Fibroblast of lung (primary cell): ENCODE measurements at regions not wholly inside any gene's neighbourhood (a gene's known extent, or its start where the extent isn't known, plus 50 kb on each side); places are given as distances from the start of the nearest gene placed in this dataset.

Experiments
- DNase-seq, 2 donors: peaks; one replicate each; pipeline versions ENCODE4 v3.0.0 to v3.0.0-alpha.2; 2010; ENCODE audit warnings: low read depth in 2 of 2
- H2AFZ ChIP-seq: 2 replicates; pipeline ENCODE4 v1.5.1; 2012; ENCODE audit warnings: low read length, control low read depth, inconsistent platforms
- H3K27ac ChIP-seq: 2 replicates; pipeline ENCODE4 v1.5.1; 2011; ENCODE audit warnings: low read length, control low read depth; ENCODE audit not compliant: insufficient read depth
- H3K27me3 ChIP-seq: 2 replicates; pipeline ENCODE4 v1.5.1; 2011; ENCODE audit warnings: mild to moderate bottlenecking, low read length; ENCODE audit not compliant: control insufficient read depth, insufficient read depth
- H3K36me3 ChIP-seq: 2 replicates; pipeline ENCODE4 v1.5.1; 2011; ENCODE audit warnings: low read length; ENCODE audit not compliant: control insufficient read depth, insufficient read depth
- H3K4me1 ChIP-seq: 2 replicates; pipeline ENCODE4 v1.5.1; 2011; ENCODE audit warnings: low read length; ENCODE audit not compliant: control insufficient read depth, insufficient read depth; ENCODE audit errors: extremely low read depth
- H3K4me2 ChIP-seq: 2 replicates; pipeline ENCODE4 v1.5.1; 2011; ENCODE audit warnings: low read length, control low read depth; ENCODE audit not compliant: insufficient read depth; ENCODE audit errors: extremely low read depth
- H3K4me3 ChIP-seq, 4 experiments: fragments of 200-600 bp in 1 of 4; sonication (generic) in 1 of 4; replicated peaks in 1 of 4; 2 replicates each; pipeline ENCODE4 v1.5.1; 2011 to 2016; ENCODE audit warnings: low read length in 4 of 4, low read depth in 3 of 4, mild to moderate bottlenecking in 3 of 4, control low read depth in 2 of 4, inconsistent platforms in 1 of 4, mixed read lengths in 1 of 4; ENCODE audit not compliant: insufficient read depth in 1 of 4; ENCODE audit errors: control extremely low read depth in 1 of 4
- H3K79me2 ChIP-seq: 2 replicates; pipeline ENCODE4 v1.5.1; 2012; ENCODE audit warnings: mild to moderate bottlenecking, low read length, inconsistent platforms; ENCODE audit not compliant: control insufficient read depth, insufficient read depth
- H3K9ac ChIP-seq: 2 replicates; pipeline ENCODE4 v1.5.1; 2011; ENCODE audit warnings: mild to moderate bottlenecking, low read length, control low read depth; ENCODE audit not compliant: insufficient read depth
- H3K9me3 ChIP-seq: 2 replicates; pipeline ENCODE4 v1.5.1; 2012; ENCODE audit warnings: low read depth, low read length; ENCODE audit not compliant: control insufficient read depth, insufficient read depth
- H4K20me1 ChIP-seq: 2 replicates; pipeline ENCODE4 v1.5.1; 2011; ENCODE audit warnings: low read length; ENCODE audit not compliant: control insufficient read depth, insufficient read depth; ENCODE audit errors: extremely low read depth
- CTCF ChIP-seq, 2 donors: IDR thresholded peaks in 1 of 2; conservative IDR thresholded peaks in 1 of 2; 1 replicate in 1 of 2; 2 replicates in 1 of 2; pipeline ENCODE4 v1.5.1; 2011 to 2012; ENCODE audit warnings: low read length in 2 of 2, control low read depth in 1 of 2, inconsistent platforms in 1 of 2, low read depth in 1 of 2, mild to moderate bottlenecking in 1 of 2
- EZH2 ChIP-seq: IDR thresholded peaks from 2 replicates; pipeline ENCODE4 v1.5.1; 2012; ENCODE audit warnings: low read length, control low read depth, mild to moderate bottlenecking; ENCODE audit errors: missing control alignments

GRCh38 chr17:63153488-63153887 lies 187.5 kb downstream of the TANC2 start:
- no peak overlapping the region for H3K9ac ChIP-seq
- H3K27ac ChIP-seq = no peak overlapping the region

GRCh38 chr17:63154586-63155244 lies 188.7 kb downstream of the TANC2 start:
- H4K20me1 ChIP-seq = no peaks in the 10 kb centered on the region
- H3K27ac ChIP-seq = no peak overlapping the region
- no peaks in the 10 kb centered on the region for H3K27me3 ChIP-seq
- no peak overlapping the region for H3K4me2 ChIP-seq
- H3K79me2 ChIP-seq = no peaks in the 10 kb centered on the region
- no peaks in the 10 kb centered on the region for H3K9me3 ChIP-seq
- TF ChIP-seq EZH2 (no peak), CTCF (conservative IDR thresholded peaks at IDR 0.05 in 1 of 2, IDR thresholded peaks at IDR 0.05 in 1 of 2; ENCODE audit: low read depth in 1 of 2, low read length in 2 of 2) (no peak)
- DNase-seq = no peak
- H3K4me1 ChIP-seq = peaks cover 3% of the 10 kb centered on the region
- H3K4me3 ChIP-seq = no peak overlapping the region
- no peak overlapping the region for H3K9ac ChIP-seq
- no peaks in the 10 kb centered on the region for H3K36me3 ChIP-seq
- no peak overlapping the region for H2AFZ ChIP-seq

More at GRCh38 chr17:63153488-63153887, 187.5 kb downstream of the TANC2 start:
- Histone ChIP-seq H2AFZ (no peak overlapping the region), H3K27me3 (no peaks in the 10 kb centered on the region), H3K4me3 (peak overlapping the region in 1 of 4 experiments; percentile 55), H4K20me1 (no peaks in the 10 kb centered on the region), H3K4me1 (peaks cover 3% of the 10 kb centered on the region), H3K4me2 (no peak overlapping the region), H3K79me2 (no peaks in the 10 kb centered on the region), H3K9me3 (no peaks in the 10 kb centered on the region), H3K36me3 (no peaks in the 10 kb centered on the region)
- TF ChIP-seq CTCF (conservative IDR thresholded peaks at IDR 0.05 in 1 of 2, IDR thresholded peaks at IDR 0.05 in 1 of 2; ENCODE audit: low read depth in 1 of 2, low read length in 2 of 2) (no peak), EZH2 (no peak)
- DNase-seq = no peak

DNA sequence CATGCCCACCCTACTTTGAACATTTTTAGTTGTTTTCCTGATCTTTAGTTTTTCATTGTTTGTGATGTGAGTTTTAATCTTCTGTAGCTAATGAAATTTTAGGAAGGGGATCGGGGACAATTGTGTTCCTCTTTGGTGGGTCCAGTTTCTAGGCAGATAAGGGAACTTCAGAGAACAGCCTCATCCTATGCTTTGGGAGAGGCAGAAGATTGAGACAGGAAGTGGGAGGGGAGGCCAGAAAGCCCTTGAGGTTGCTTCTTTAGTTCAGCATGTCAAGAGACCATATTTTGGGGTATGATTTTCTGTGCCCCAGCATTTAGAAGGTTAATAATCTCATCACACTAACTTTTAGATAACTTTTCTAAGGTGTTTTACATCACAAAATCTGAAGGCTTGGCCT lies 191.0 kb downstream of the TANC2 start:
- DNase-seq = no peak
- Histone ChIP-seq H3K4me3 (no peak overlapping the region), H3K4me1 (no peaks in the 10 kb centered on the region), H4K20me1 (no peaks in the 10 kb centered on the region), H3K9me3 (no peaks in the 10 kb centered on the region), H3K27me3 (no peaks in the 10 kb centered on the region), H3K36me3 (no peaks in the 10 kb centered on the region), H3K27ac (no peak overlapping the region), H3K9ac (no peak overlapping the region), H2AFZ (no peak overlapping the region), H3K79me2 (no peaks in the 10 kb centered on the region), H3K4me2 (no peak overlapping the region)
- TF ChIP-seq CTCF (conservative IDR thresholded peaks at IDR 0.05 in 1 of 2, IDR thresholded peaks at IDR 0.05 in 1 of 2; ENCODE audit: low read depth in 1 of 2, low read length in 2 of 2) = no peak
- TF ChIP-seq EZH2 = no peak
